ENCODE measurements at regions not wholly inside any gene's neighbourhood (a gene's known extent, or its start where the extent isn't known, plus 50 kb on each side); places are given as distances from the start of the nearest gene placed in this dataset.
A peak's percentile ranks its signal among the peaks of the same experiment; 100 is the strongest.

- no peak for DNase-seq
Observed at GRCh38 chr2:100742277-100743254, 77.4 kb upstream of the NPAS2 start.

- no peak for DNase-seq
Observed at GRCh38 chr2:100743741-100744140, 76.2 kb upstream of the NPAS2 start.

- DNase-seq, result no peak
Observed at GRCh38 chr2:100744184-100744583, 75.8 kb upstream of the NPAS2 start.

- DNase-seq, result no peak
Observed at GRCh38 chr2:100744589-100744988, 75.3 kb upstream of the NPAS2 start.

- DNase-seq, result no peak
Observed at GRCh38 chr2:100745604-100746003, 74.3 kb upstream of the NPAS2 start.

- DNase-seq, result no peak
Observed at GRCh38 chr2:100747551-100747950, 72.4 kb upstream of the NPAS2 start.

GRCh38 chr2:100747996-100748615 is 71.8 kb upstream of the NPAS2 start:
- no peak for DNase-seq

- DNase-seq, result no peak
Observed at GRCh38 chr2:100748673-100749072, 71.3 kb upstream of the NPAS2 start.

- DNase-seq, result no peak
Observed at GRCh38 chr2:100749771-100750542, 70.0 kb upstream of the NPAS2 start.

GRCh38 chr2:100751871-100752625 is 67.9 kb upstream of the NPAS2 start:
- DNase-seq, result peak; percentile 14

GRCh38 chr2:100752628-100753333 is 67.2 kb upstream of the NPAS2 start:
- DNase-seq, result no peak

GRCh38 chr2:100753444-100753843 is 66.5 kb upstream of the NPAS2 start:
- no peak for DNase-seq

- no peak for DNase-seq
Observed at GRCh38 chr2:100753881-100754280, 66.1 kb upstream of the NPAS2 start.

- DNase-seq, result no peak
Observed at GRCh38 chr2:100754951-100755350, 65.0 kb upstream of the NPAS2 start.

GRCh38 chr2:100755441-100755840 is 64.5 kb upstream of the NPAS2 start:
- DNase-seq, result no peak

- DNase-seq, result no peak
Observed at GRCh38 chr2:100756704-100757103, 63.2 kb upstream of the NPAS2 start.

GRCh38 chr2:100757621-100758394 is 62.1 kb upstream of the NPAS2 start:
- DNase-seq, result no peak

- DNase-seq, result no peak
Observed at GRCh38 chr2:100759901-100760300, 60.0 kb upstream of the NPAS2 start.

- no peak for DNase-seq
Observed at GRCh38 chr2:100761365-100761764, 58.6 kb upstream of the NPAS2 start.

GRCh38 chr2:100764430-100764829 is 55.5 kb upstream of the NPAS2 start:
- DNase-seq, result no peak

GRCh38 chr2:100765481-100765880 is 54.5 kb upstream of the NPAS2 start:
- no peak for DNase-seq
